SK-N-SH treated with all-trans-retinoic acid at 6 μM for 48 hours (cell line): ENCODE measurements at regions not wholly inside any gene's neighbourhood (a gene's known extent, or its start where the extent isn't known, plus 50 kb on each side); places are given as distances from the start of the nearest gene placed in this dataset.

Source experiments
- ATAC-seq: fragments of 200-7000 bp; cut with Tn5 transposase; 3 replicates; pipeline ENCODE4 v1.9.1; 2020; ENCODE audit warnings: mild to moderate bottlenecking, moderate library complexity
- ARNTL ChIP-seq: fragments of 450-650 bp; formaldehyde crosslinking; IDR thresholded peaks from 2 replicates; pipeline ENCODE4 v1.5.0; 2020; ENCODE audit warnings: low read depth, mild to moderate bottlenecking, moderate library complexity, borderline replicate concordance
- BACH2 ChIP-seq: fragments of 250-450 bp; sonication (Bioruptor Pico); IDR thresholded peaks from 2 replicates; pipeline ENCODE4 v1.9.0; 2021; ENCODE audit warnings: mild to moderate bottlenecking, borderline replicate concordance
- CSDC2 ChIP-seq: fragments of 250-450 bp; sonication (Bioruptor Pico); IDR thresholded peaks from 2 replicates; pipeline ENCODE4 v1.5.0; 2020; ENCODE audit warnings: mild to moderate bottlenecking, moderate library complexity
- ESRRG ChIP-seq: fragments of 250-450 bp; sonication (Bioruptor Pico); IDR thresholded peaks from 2 replicates; pipeline ENCODE4 v1.6.1; 2021; ENCODE audit warnings: mild to moderate bottlenecking
- GLIS3 ChIP-seq: fragments of 250-450 bp; sonication (Bioruptor Pico); IDR thresholded peaks from 2 replicates; pipeline ENCODE4 v1.5.0; 2020; ENCODE audit warnings: mild to moderate bottlenecking, moderate library complexity
- ISL1 ChIP-seq: fragments of 250-450 bp; sonication (Bioruptor Pico); IDR thresholded peaks from 2 replicates; pipeline ENCODE4 v2.1.2; 2022; ENCODE audit warnings: mild to moderate bottlenecking, moderate library complexity
- OSR1 ChIP-seq: fragments of 250-450 bp; sonication (Bioruptor Pico); IDR thresholded peaks from 2 replicates; pipeline ENCODE4 v1.8.0; 2022; ENCODE audit warnings: moderate library complexity, mild to moderate bottlenecking, inconsistent platforms
- PPARA ChIP-seq: fragments of 250-450 bp; sonication (Bioruptor Pico); IDR thresholded peaks from 2 replicates; pipeline ENCODE4 v1.5.0; 2020; ENCODE audit warnings: mild to moderate bottlenecking, borderline replicate concordance
- RARB ChIP-seq: fragments of 250-450 bp; sonication (Bioruptor Pico); IDR thresholded peaks from 2 replicates; pipeline ENCODE4 v1.8.0; 2021; ENCODE audit warnings: mild to moderate bottlenecking, moderate library complexity
- SNAI2 ChIP-seq: fragments of 250-450 bp; sonication (Bioruptor Pico); IDR thresholded peaks from 2 replicates; pipeline ENCODE4 v1.5.0; 2020; ENCODE audit warnings: mild to moderate bottlenecking, moderate library complexity
- TOX ChIP-seq: fragments of 250-450 bp; sonication (Bioruptor Pico); IDR thresholded peaks from 2 replicates; pipeline ENCODE4 v1.8.0; 2021; ENCODE audit warnings: mild to moderate bottlenecking, moderate library complexity, borderline replicate concordance
- ZC3H10 ChIP-seq: fragments of 250-450 bp; sonication (Bioruptor Pico); IDR thresholded peaks from 2 replicates; pipeline ENCODE4 v1.5.1; 2021; ENCODE audit warnings: mild to moderate bottlenecking, moderate library complexity
- ZFP3 ChIP-seq: fragments of 250-450 bp; sonication (Bioruptor Pico); IDR thresholded peaks from 2 replicates; pipeline ENCODE4 v1.5.0; 2020; ENCODE audit warnings: mild to moderate bottlenecking, moderate library complexity
- ZFP30 ChIP-seq: fragments of 450-650 bp; formaldehyde crosslinking; IDR thresholded peaks from 2 replicates; pipeline ENCODE4 v1.5.0; 2022; ENCODE audit warnings: mild to moderate bottlenecking, moderate library complexity
- ZNF565 ChIP-seq: fragments of 450-650 bp; formaldehyde crosslinking; conservative IDR thresholded peaks from 2 replicates; pipeline ENCODE4 v1.5.0; 2020; ENCODE audit warnings: low read depth, mild to moderate bottlenecking, moderate library complexity
- ZNF70 ChIP-seq: fragments of 450-650 bp; formaldehyde crosslinking; IDR thresholded peaks from 2 replicates; pipeline ENCODE4 v1.5.0; 2020; ENCODE audit warnings: mild to moderate bottlenecking, moderate library complexity
- ZNF8 ChIP-seq: fragments of 450-650 bp; formaldehyde crosslinking; IDR thresholded peaks from 2 replicates; pipeline ENCODE4 v1.5.0; 2020; ENCODE audit warnings: mild to moderate bottlenecking, moderate library complexity
- TF ChIP-seq, protein P1 (sequence below): fragments of 250-450 bp; sonication (Bioruptor Pico); IDR thresholded peaks from 2 replicates; pipeline ENCODE4 v1.5.1; 2021; ENCODE audit warnings: mild to moderate bottlenecking, moderate library complexity
- TF ChIP-seq, protein P2 (sequence below): fragments of 250-450 bp; sonication (Bioruptor Pico); IDR thresholded peaks from 2 replicates; pipeline ENCODE4 v1.5.1; 2020; ENCODE audit warnings: low read depth, mild to moderate bottlenecking, moderate library complexity
- TF ChIP-seq, protein P3 (sequence below): fragments of 250-450 bp; sonication (Bioruptor Pico); IDR thresholded peaks from 2 replicates; pipeline ENCODE4 v1.8.0; 2021; ENCODE audit warnings: low read depth, mild to moderate bottlenecking, moderate library complexity, borderline replicate concordance
- TF ChIP-seq, protein P4 (sequence below): fragments of 250-450 bp; sonication (Bioruptor Pico); IDR thresholded peaks from 2 replicates; pipeline ENCODE4 v1.5.0; 2020; ENCODE audit warnings: mild to moderate bottlenecking, moderate library complexity

DNA sequence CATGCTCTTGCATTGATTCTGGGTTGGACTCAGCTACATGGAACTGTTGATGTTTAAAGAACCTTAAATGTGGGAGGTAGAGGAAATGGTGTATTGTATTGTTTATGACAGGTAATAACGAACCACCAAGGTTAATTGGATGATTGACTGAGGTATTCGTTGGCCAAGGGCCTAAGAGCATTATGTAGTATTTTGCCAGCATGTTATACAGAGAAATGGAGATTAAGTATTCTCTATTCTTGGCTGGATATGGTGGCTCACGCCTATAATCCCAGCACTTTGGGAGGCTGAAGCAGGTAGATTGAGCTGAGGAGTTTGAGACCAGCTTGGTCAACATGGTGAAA, 59.0 kb upstream of the CDK20 start:
- no peak for ATAC-seq
- TF ChIP-seq ARNTL (CRISPR knock-in tag) (no peak), RARB (no peak), ESRRG (CRISPR knock-in tag) (no peak), CSDC2 (CRISPR knock-in tag) (no peak), BACH2 (CRISPR knock-in tag) (no peak), ZNF565 (CRISPR knock-in tag) (no peak), ZFP3 (CRISPR knock-in tag) (no peak), ISL1 (CRISPR knock-in tag) (0 out of 2 replicates have a peak, but pooled peaks have one; percentile 33)
- TF ChIP-seq, protein P1, sequence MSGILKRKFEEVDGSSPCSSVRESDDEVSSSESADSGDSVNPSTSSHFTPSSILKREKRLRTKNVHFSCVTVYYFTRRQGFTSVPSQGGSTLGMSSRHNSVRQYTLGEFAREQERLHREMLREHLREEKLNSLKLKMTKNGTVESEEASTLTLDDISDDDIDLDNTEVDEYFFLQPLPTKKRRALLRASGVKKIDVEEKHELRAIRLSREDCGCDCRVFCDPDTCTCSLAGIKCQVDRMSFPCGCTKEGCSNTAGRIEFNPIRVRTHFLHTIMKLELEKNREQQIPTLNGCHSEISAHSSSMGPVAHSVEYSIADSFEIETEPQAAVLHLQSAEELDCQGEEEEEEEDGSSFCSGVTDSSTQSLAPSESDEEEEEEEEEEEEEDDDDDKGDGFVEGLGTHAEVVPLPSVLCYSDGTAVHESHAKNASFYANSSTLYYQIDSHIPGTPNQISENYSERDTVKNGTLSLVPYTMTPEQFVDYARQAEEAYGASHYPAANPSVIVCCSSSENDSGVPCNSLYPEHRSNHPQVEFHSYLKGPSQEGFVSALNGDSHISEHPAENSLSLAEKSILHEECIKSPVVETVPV (CRISPR knock-in tag): no peak

DNA sequence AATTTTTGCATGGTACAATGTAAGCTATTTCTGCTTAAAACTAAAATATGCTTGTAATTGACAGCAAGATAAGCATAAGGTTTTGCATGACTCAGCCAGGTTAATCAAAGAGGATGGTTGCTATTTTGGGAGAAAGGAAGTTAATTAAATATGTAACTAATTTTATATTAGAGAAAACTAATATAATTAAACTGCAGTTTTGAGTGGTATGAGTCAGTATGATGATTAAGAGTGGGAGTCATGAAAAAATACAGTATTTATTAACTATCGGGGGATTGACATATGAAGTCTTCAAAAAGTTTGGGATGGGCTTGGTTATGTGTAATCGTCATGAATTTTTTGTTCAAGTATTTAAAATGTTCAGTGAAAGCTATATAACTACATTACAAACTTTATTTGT, 54.0 kb upstream of the CDK20 start:
- ATAC-seq: no peak
- TF ChIP-seq BACH2 (CRISPR knock-in tag) (no peak), ISL1 (CRISPR knock-in tag) (peak; percentile 91), RARB (no peak), ZNF565 (CRISPR knock-in tag) (no peak), OSR1 (no peak), SNAI2 (no peak)
- TF ChIP-seq, protein P2, sequence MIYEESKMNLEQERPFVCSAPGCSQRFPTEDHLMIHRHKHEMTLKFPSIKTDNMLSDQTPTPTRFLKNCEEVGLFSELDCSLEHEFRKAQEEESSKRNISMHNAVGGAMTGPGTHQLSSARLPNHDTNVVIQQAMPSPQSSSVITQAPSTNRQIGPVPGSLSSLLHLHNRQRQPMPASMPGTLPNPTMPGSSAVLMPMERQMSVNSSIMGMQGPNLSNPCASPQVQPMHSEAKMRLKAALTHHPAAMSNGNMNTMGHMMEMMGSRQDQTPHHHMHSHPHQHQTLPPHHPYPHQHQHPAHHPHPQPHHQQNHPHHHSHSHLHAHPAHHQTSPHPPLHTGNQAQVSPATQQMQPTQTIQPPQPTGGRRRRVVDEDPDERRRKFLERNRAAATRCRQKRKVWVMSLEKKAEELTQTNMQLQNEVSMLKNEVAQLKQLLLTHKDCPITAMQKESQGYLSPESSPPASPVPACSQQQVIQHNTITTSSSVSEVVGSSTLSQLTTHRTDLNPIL (CRISPR knock-in tag): 0 out of 2 replicates have a peak, but pooled peaks have one; percentile 27
- TF ChIP-seq, all 23 proteins: peak for 2

DNA sequence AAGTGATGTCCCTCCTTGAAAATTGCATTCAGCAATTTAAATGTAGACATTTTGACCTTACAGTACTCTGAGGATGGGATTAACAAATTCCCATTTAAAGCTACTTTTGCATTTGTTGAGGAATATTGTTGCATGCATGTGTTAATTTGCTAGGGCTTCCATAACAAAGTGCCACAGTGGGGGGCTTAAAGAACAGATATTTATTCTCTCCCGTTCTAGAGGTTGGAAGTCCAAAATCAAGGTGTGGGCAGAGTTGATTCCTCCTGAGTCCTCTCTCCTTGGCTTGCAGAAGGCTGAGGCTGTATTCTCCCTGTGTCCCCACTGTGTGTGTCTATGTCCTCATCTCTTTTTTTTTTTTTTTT, 51.8 kb upstream of the CDK20 start:
- no peak for ATAC-seq
- TF ChIP-seq CSDC2 (CRISPR knock-in tag) (no peak), RARB (no peak), PPARA (CRISPR knock-in tag) (no peak), ZFP3 (CRISPR knock-in tag) (no peak), BACH2 (CRISPR knock-in tag) (no peak), ARNTL (CRISPR knock-in tag) (no peak), ZNF565 (CRISPR knock-in tag) (no peak), ZFP30 (no peak), SNAI2 (no peak), GLIS3 (no peak), ZNF70 (CRISPR knock-in tag) (no peak), ESRRG (CRISPR knock-in tag) (no peak), ZNF8 (CRISPR knock-in tag) (no peak), TOX (CRISPR knock-in tag) (no peak), ZC3H10 (CRISPR knock-in tag) (no peak)
- TF ChIP-seq, protein P2 (CRISPR knock-in tag): no peak
- TF ChIP-seq, protein P3, sequence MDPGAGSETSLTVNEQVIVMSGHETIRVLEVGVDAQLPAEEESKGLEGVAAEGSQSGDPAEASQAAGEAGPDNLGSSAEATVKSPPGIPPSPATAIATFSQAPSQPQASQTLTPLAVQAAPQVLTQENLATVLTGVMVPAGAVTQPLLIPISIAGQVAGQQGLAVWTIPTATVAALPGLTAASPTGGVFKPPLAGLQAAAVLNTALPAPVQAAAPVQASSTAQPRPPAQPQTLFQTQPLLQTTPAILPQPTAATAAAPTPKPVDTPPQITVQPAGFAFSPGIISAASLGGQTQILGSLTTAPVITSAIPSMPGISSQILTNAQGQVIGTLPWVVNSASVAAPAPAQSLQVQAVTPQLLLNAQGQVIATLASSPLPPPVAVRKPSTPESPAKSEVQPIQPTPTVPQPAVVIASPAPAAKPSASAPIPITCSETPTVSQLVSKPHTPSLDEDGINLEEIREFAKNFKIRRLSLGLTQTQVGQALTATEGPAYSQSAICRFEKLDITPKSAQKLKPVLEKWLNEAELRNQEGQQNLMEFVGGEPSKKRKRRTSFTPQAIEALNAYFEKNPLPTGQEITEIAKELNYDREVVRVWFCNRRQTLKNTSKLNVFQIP (CRISPR knock-in tag): no peak
- TF ChIP-seq, protein P4, sequence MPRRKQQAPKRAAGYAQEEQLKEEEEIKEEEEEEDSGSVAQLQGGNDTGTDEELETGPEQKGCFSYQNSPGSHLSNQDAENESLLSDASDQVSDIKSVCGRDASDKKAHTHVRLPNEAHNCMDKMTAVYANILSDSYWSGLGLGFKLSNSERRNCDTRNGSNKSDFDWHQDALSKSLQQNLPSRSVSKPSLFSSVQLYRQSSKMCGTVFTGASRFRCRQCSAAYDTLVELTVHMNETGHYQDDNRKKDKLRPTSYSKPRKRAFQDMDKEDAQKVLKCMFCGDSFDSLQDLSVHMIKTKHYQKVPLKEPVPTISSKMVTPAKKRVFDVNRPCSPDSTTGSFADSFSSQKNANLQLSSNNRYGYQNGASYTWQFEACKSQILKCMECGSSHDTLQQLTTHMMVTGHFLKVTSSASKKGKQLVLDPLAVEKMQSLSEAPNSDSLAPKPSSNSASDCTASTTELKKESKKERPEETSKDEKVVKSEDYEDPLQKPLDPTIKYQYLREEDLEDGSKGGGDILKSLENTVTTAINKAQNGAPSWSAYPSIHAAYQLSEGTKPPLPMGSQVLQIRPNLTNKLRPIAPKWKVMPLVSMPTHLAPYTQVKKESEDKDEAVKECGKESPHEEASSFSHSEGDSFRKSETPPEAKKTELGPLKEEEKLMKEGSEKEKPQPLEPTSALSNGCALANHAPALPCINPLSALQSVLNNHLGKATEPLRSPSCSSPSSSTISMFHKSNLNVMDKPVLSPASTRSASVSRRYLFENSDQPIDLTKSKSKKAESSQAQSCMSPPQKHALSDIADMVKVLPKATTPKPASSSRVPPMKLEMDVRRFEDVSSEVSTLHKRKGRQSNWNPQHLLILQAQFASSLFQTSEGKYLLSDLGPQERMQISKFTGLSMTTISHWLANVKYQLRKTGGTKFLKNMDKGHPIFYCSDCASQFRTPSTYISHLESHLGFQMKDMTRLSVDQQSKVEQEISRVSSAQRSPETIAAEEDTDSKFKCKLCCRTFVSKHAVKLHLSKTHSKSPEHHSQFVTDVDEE (CRISPR knock-in tag): no peak
